HFF-Myc (cell line): ENCODE measurements at regions not wholly inside any gene's neighbourhood (a gene's known extent, or its start where the extent isn't known, plus 50 kb on each side); places are given as distances from the start of the nearest gene placed in this dataset.

Source experiments
- DNase-seq: peaks from one replicate; pipeline ENCODE4 v3.0.0-alpha.2; 2011; ENCODE audit warnings: low read depth; ENCODE audit errors: extremely low read depth
- H3K4me3 ChIP-seq: replicated peaks from 2 replicates; pipeline ENCODE4 v1.5.1; 2011; ENCODE audit warnings: low read depth, mild to moderate bottlenecking, control low read depth, low read length
- TF ChIP-seq, protein P1 (sequence below): IDR thresholded peaks from 2 replicates; pipeline ENCODE4 v1.5.1; 2012; ENCODE audit warnings: mild to moderate bottlenecking, low read depth, low read length, control low read depth; ENCODE audit errors: missing control alignments

DNA sequence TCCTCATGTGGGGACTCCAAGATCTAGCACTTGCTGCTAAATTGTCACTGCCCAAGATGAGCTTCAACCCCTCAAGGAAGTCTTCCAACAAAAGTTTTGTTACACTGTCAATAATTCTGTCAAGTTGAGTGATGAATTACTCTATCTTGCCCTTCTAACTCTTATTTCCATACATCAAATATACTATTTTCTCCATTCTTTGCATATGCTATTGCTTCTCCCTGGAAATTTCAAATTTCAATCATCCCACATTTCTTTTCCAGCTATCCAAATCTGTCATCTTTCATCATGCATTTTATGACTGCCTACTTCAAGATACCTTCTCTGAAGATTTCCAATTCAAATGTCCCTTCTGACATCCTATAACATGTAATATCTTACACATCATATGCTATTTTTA, 175.2 kb upstream of the KCND2 start:
- no peak for DNase-seq
- H3K4me3 ChIP-seq = no peak overlapping the region
- TF ChIP-seq, protein P1, sequence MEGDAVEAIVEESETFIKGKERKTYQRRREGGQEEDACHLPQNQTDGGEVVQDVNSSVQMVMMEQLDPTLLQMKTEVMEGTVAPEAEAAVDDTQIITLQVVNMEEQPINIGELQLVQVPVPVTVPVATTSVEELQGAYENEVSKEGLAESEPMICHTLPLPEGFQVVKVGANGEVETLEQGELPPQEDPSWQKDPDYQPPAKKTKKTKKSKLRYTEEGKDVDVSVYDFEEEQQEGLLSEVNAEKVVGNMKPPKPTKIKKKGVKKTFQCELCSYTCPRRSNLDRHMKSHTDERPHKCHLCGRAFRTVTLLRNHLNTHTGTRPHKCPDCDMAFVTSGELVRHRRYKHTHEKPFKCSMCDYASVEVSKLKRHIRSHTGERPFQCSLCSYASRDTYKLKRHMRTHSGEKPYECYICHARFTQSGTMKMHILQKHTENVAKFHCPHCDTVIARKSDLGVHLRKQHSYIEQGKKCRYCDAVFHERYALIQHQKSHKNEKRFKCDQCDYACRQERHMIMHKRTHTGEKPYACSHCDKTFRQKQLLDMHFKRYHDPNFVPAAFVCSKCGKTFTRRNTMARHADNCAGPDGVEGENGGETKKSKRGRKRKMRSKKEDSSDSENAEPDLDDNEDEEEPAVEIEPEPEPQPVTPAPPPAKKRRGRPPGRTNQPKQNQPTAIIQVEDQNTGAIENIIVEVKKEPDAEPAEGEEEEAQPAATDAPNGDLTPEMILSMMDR = no peak

GRCh38 chr7:120108376-120108775, 164.6 kb upstream of the KCND2 start:
- TF ChIP-seq, protein P1 = no peak

DNA sequence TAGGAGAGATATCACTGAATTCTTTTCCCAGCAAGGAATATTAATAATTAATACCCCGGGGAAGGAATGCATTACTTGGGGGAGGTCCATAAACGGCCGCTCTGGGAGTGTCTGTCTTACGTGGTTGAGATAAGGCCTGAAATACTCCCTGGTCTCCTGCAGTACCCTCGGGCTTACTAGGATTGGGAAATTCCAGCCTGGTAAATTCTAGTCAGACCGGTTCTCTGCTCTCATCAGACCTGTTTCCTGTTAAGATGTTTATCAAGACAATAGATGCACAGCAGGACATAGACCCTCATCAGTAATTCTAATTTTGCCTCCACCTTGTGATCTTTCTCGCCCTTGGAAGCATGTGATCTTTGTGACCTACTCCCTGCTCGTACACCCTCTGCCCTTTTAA, 162.8 kb upstream of the KCND2 start:
- TF ChIP-seq, protein P1 = no peak
- H3K4me3 ChIP-seq = no peak overlapping the region
- no peak for DNase-seq

More at GRCh38 chr7:120108376-120108775, 164.6 kb upstream of the KCND2 start:
- DNase-seq = no peak
- no peak overlapping the region for H3K4me3 ChIP-seq

GRCh38 chr7:120114626-120115025, 158.3 kb upstream of the KCND2 start:
- TF ChIP-seq, protein P1 = no peak
- H3K4me3 ChIP-seq = no peak overlapping the region
- no peak for DNase-seq

DNA sequence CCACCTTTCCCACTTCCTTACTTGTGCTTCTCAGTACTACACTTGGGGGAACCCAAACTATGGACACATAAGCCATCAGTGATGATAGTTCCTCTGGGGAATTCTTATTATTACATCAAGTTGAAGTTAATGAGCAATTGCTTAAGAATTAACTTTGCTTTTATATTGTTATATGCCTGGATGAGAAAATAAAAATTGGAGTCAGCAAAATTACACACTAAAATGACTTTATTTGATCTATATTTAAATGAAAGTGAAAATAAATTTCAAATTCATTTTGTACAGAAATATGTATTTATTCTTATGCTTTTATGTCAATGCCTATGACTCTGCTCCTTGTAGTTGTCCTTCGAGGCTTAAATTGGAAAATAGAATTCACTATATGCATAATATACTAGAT, 149.4 kb upstream of the KCND2 start:
- TF ChIP-seq, protein P1 = no peak
- H3K4me3 ChIP-seq = no peak overlapping the region
- DNase-seq = no peak

- no peak overlapping the region for H3K4me3 ChIP-seq
- no peak for DNase-seq
- TF ChIP-seq, protein P1 = no peak
Observed at GRCh38 chr7:120131096-120131839, 141.7 kb upstream of the KCND2 start.

GRCh38 chr7:120138497-120138896, 134.5 kb upstream of the KCND2 start:
- no peak for DNase-seq
- TF ChIP-seq, protein P1 = no peak
- no peak overlapping the region for H3K4me3 ChIP-seq
